GM12865 (cell line): ENCODE measurements at regions not wholly inside any gene's neighbourhood (a gene's known extent, or its start where the extent isn't known, plus 50 kb on each side); places are given as distances from the start of the nearest gene placed in this dataset.
A peak's percentile ranks its signal among the peaks of the same experiment; 100 is the strongest.

Experiments
- DNase-seq: peaks from one replicate; pipeline ENCODE4 v3.0.0; 2010; ENCODE audit warnings: low read depth
- H3K4me3 ChIP-seq: 2 replicates; pipeline ENCODE4 v1.5.1; 2011; ENCODE audit warnings: mild to moderate bottlenecking, low read depth, low read length, control low read depth
- CTCF ChIP-seq: IDR thresholded peaks from 2 replicates; pipeline ENCODE4 v1.5.1; 2011; ENCODE audit warnings: low read length, control low read depth, low read depth, inconsistent platforms; ENCODE audit not compliant: insufficient read depth; ENCODE audit errors: missing control alignments

- H3K4me3 ChIP-seq: no peak overlapping the region
- no peak for TF ChIP-seq CTCF
- peak; percentile 27 for DNase-seq
These were observed 200.2 kb downstream of the GUCY2F start for GRCh38 chrX:109281483-109282275.

- TF ChIP-seq CTCF: no peak
- H3K4me3 ChIP-seq: no peak overlapping the region
- DNase-seq: peak; percentile 57
These were observed 207.1 kb downstream of the GUCY2F start for GRCh38 chrX:109274806-109275205.

GRCh38 chrX:109270580-109271484 lies 211.1 kb downstream of the GUCY2F start:
- DNase-seq: peak; percentile 93
- no peak overlapping the region for H3K4me3 ChIP-seq
- TF ChIP-seq CTCF: no peak

GRCh38 chrX:109268340-109268739 lies 213.5 kb downstream of the GUCY2F start:
- H3K4me3 ChIP-seq: no peak overlapping the region
- DNase-seq: no peak
- no peak for TF ChIP-seq CTCF

- no peak for DNase-seq
- no peak overlapping the region for H3K4me3 ChIP-seq
- no peak for TF ChIP-seq CTCF
These were observed 215.9 kb downstream of the GUCY2F start for GRCh38 chrX:109266034-109266433.

- no peak for TF ChIP-seq CTCF
- no peak overlapping the region for H3K4me3 ChIP-seq
- DNase-seq: peak; percentile 41
These were observed 217.0 kb downstream of the GUCY2F start for GRCh38 chrX:109264878-109265277.
